ENCODE measurements at regions not wholly inside any gene's neighbourhood (a gene's known extent, or its start where the extent isn't known, plus 50 kb on each side); places are given as distances from the start of the nearest gene placed in this dataset.

DNA sequence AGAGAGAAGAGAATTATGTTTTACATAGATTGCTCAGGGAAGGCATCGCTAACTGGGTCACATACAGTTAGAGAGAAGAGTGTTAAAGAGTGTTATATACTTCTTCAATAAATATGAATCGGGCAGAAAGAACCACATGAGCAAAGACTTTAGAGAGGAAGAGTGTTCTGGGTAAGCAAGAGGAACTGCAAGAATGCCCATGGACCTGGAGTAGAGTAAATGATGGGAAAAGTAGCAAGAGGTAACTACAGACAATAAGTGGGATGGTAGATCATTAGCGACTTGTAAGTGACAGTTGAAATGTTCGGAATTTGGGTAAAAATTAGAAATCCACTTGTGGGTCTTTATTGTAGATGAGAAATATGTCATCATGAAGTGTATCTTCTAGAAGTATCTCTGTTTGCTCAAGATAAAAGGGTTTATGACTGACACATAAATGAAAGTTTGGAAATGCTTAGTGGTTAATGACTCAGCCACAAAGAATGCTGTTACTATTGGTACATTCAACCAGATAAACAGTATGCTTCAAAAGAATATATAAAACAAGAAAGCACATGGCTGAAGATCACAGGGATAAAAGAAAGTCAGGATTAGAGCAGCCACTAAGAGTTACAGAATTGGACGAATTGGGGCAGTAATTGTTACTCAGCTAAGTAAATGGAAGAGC lies 229.3 kb downstream of the CASP12 start:
- H3K36me3 Mint-ChIP-seq (ENCODE audit: insufficient read depth), result no peaks in the 10 kb centered on the region
- H3K4me3 Mint-ChIP-seq, result no peak overlapping the region
- peaks cover 11% of the 10 kb centered on the region for H3K4me1 Mint-ChIP-seq (ENCODE audit: low read depth)
- peak; percentile 94 to 97 for ATAC-seq
- H3K9me3 Mint-ChIP-seq, result peaks cover 8% of the 10 kb centered on the region
- no peaks in the 10 kb centered on the region for H3K27me3 Mint-ChIP-seq (ENCODE audit: low read depth)
- DNase-seq, result no peak

DNA sequence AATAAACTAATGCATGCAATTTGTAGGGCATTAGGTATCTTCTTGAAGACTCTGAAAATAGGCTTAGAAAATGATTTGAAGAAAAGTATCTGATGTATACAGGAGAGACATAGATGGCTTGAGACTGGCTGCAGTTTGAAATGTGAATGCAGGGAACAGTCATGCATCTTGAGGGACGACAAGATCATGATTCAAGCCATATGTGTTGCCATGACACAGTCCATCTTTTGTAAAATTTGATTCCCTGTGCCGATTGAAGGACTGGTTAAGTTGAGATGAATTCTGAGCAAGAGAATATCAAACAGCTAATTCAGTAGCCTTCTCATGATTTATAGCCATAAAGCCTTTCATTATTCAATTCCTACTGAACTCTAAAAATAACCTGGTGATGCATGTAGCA lies 231.6 kb downstream of the CASP12 start:
- Mint-ChIP-seq H3K27me3 (ENCODE audit: low read depth) (no peaks in the 10 kb centered on the region), H3K9me3 (peaks cover 4% of the 10 kb centered on the region), H3K4me3 (no peak overlapping the region), H3K4me1 (ENCODE audit: low read depth) (peaks cover 13% of the 10 kb centered on the region), H3K36me3 (ENCODE audit: insufficient read depth) (no peaks in the 10 kb centered on the region)
- DNase-seq, result no peak
- no peak for ATAC-seq

DNA sequence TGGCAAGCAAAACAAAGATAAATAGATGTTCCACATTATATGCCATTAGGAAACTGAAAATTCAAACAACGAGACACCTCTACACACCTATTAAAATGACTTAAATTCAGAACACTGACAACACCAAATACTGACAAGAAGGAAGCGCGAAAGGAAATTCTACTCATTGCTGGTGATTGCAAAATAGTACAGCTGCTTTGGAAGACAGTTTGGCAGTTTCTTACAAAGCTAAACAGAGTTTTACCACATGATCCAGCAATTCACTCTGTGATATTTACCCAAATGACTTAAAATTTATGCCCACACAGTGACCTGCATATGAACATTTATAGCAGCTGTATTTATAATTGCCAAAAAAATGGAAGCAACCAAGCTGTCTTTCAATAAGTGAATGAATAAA lies 232.6 kb downstream of the CASP12 start:
- peaks cover 4% of the 10 kb centered on the region for H3K9me3 Mint-ChIP-seq
- no peak overlapping the region for H3K4me3 Mint-ChIP-seq
- peaks cover 13% of the 10 kb centered on the region for H3K4me1 Mint-ChIP-seq (ENCODE audit: low read depth)

DNA sequence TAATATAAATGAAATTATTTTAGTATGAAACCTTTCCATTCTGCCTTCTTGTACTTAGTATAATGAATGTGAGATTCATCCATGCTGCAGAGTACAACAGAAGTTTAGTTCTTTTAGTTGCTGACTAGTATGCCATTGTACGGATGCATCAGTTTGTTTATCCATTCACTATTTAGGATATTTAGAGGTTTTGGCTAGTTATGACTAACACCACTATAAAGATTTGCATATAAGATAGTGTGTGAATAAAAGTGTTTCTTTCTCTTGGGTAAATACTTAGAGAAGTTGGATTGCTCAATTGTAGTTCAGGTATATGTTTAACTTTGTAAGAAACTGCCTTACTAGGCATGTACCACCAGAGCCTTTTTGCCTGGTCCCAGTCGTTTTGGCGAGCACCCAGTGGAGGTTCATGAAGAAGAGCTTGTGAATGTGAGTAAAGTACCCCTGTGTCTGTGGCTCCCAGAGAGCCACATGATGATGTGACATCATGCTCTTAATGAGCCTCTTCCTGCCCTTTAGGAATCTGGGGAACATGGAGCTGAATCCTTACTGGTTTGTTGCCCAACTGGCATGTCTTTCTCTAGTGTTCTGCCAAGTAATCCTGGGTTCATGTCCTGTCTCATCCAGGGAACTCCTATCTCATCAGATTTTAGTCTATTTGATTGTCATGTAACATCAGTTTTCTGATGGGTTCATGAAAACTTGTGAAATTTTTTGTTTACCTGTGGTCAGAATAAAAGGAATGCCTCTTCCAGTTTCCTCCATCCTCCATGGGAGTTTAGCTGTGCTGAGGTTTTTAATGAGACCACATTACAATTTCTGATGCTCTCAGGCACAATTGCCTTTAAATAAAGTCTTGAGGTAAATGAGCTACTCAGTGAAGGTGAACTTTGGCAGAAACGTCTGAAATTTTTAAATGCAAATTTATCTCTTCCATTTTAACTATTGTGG lies 234.8 kb downstream of the CASP12 start:
- no peak for DNase-seq
- Mint-ChIP-seq H3K9me3 (no peaks in the 10 kb centered on the region), H3K4me1 (ENCODE audit: low read depth) (peaks cover 4% of the 10 kb centered on the region), H3K27me3 (ENCODE audit: low read depth) (no peaks in the 10 kb centered on the region), H3K4me3 (no peak overlapping the region), H3K36me3 (ENCODE audit: insufficient read depth) (no peaks in the 10 kb centered on the region)
- ATAC-seq, result no peak

More for the DNA sequence above, 232.6 kb downstream of the CASP12 start:
- Mint-ChIP-seq H3K27me3 (ENCODE audit: low read depth) (no peaks in the 10 kb centered on the region), H3K36me3 (ENCODE audit: insufficient read depth) (no peaks in the 10 kb centered on the region)
- ATAC-seq (no peak), DNase-seq (no peak)

DNA sequence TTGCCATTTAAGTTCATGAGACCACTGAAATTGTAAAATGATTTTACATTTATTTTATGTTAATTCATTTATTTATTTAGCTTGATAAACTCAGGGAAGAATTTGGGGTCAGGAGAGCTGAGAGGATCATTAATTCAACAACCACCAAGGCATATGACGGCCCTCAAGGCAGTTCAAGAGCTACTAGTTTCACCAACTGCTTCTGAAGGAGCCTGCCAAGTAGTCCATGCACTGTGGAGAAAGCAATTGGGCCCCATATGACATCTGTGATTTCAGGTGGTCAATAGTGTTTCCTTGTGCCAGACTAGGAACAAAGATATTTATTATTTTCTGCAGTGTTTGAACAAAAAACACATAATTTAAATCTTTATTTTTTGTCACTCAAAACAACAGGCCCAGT lies 236.4 kb downstream of the CASP12 start:
- no peaks in the 10 kb centered on the region for H3K27me3 Mint-ChIP-seq (ENCODE audit: low read depth)
- no peak overlapping the region for H3K4me3 Mint-ChIP-seq
- peaks cover 4% of the 10 kb centered on the region for H3K4me1 Mint-ChIP-seq (ENCODE audit: low read depth)
- ATAC-seq, result no peak
- H3K9me3 Mint-ChIP-seq, result no peaks in the 10 kb centered on the region
- no peaks in the 10 kb centered on the region for H3K36me3 Mint-ChIP-seq (ENCODE audit: insufficient read depth)
- no peak for DNase-seq

DNA sequence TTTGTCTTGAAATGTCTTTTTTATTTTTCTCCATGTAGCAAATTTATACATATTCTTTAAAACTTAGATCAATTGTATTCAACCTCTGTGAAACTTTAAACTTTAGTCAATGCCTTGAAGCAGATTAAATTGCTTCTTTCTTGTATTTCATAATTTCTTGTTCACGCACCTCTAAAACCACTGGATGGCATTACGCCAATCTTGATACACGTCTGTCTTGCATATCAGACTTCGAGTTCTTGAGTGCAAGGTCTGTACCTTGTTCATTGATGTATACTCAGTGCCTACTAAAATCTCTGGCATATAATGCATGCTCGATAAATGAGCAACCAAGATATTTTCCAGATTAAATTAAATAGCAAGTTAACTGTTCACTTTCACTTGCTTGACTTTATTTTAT lies 236.8 kb downstream of the CASP12 start:
- DNase-seq, result no peak
- H3K9me3 Mint-ChIP-seq, result no peaks in the 10 kb centered on the region
- no peaks in the 10 kb centered on the region for H3K36me3 Mint-ChIP-seq (ENCODE audit: insufficient read depth)
- no peaks in the 10 kb centered on the region for H3K27me3 Mint-ChIP-seq (ENCODE audit: low read depth)
- no peak overlapping the region for H3K4me3 Mint-ChIP-seq
- H3K4me1 Mint-ChIP-seq (ENCODE audit: low read depth), result peaks cover 7% of the 10 kb centered on the region
- ATAC-seq, result no peak

DNA sequence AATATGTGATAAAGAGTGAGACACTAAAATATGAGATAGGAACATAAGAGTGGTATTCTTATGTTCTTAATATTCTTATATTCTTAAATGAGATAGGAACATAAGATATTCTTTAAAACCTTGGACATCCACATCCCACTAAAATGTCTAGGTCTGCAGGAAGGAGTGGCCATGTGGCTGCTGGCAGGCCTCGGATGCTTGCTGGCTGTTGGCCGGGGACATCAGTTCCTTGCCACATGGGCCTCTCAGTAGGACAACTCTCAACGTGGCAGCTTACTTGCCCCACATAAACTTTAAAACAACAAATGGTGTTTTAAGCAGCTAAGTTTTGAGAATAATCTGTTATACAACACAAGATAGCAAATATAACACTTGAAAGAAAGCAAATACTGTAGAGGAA lies 240.1 kb downstream of the CASP12 start:
- ATAC-seq (no peak), DNase-seq (no peak)
- Mint-ChIP-seq H3K9me3 (no peaks in the 10 kb centered on the region), H3K27me3 (ENCODE audit: low read depth) (no peaks in the 10 kb centered on the region), H3K4me3 (no peak overlapping the region), H3K4me1 (ENCODE audit: low read depth) (peaks cover 14% of the 10 kb centered on the region), H3K36me3 (ENCODE audit: insufficient read depth) (no peaks in the 10 kb centered on the region)

DNA sequence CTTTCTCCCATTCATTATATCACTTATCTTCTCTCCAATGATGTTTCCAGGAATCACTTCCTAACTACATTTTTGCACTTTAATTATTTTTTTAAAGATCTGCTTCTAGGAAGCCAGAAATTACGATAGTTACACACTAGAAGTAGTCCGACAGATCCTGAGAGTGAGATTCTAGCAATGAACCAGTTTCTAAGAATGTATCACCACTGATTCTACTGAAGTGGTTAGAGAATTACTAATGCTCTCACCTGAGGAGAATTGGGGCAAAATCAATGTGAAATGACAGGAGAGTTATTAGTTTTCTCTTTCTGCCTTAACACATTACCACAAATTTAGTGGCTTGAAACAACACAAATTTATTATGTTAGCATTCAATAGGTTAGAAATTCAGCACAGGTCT lies 241.2 kb downstream of the CASP12 start:
- Mint-ChIP-seq H3K4me1 (ENCODE audit: low read depth) (peaks cover 15% of the 10 kb centered on the region), H3K4me3 (no peak overlapping the region), H3K27me3 (ENCODE audit: low read depth) (no peaks in the 10 kb centered on the region), H3K9me3 (no peaks in the 10 kb centered on the region), H3K36me3 (ENCODE audit: insufficient read depth) (no peaks in the 10 kb centered on the region)
- DNase-seq, result no peak
- ATAC-seq, result peak; percentile 23 to 75

DNA sequence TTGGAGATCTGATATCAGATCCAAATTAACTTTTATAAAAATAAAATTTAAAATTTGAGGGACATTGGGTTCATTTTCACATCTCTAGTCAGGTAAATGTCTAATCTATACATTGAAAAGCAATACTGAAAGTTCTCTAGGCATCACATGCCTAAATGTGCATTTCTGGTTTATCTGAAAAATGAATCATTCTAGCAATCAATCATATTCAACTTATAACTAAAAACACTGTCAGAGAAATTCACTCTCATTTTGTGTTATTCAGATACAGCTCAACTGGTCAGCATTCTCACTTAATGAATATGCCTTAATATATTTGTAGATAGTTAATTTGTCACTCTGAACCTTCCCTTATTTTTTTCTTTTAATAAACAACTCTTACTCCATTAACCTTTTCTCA lies 243.2 kb downstream of the CASP12 start:
- DNase-seq (no peak), ATAC-seq (peak in 1 of 2 donors; percentile 10)
- Mint-ChIP-seq H3K4me3 (no peak overlapping the region), H3K9me3 (peaks cover 3% of the 10 kb centered on the region), H3K4me1 (ENCODE audit: low read depth) (peaks cover 15% of the 10 kb centered on the region), H3K27me3 (ENCODE audit: low read depth) (no peaks in the 10 kb centered on the region), H3K36me3 (ENCODE audit: insufficient read depth) (no peaks in the 10 kb centered on the region)

DNA sequence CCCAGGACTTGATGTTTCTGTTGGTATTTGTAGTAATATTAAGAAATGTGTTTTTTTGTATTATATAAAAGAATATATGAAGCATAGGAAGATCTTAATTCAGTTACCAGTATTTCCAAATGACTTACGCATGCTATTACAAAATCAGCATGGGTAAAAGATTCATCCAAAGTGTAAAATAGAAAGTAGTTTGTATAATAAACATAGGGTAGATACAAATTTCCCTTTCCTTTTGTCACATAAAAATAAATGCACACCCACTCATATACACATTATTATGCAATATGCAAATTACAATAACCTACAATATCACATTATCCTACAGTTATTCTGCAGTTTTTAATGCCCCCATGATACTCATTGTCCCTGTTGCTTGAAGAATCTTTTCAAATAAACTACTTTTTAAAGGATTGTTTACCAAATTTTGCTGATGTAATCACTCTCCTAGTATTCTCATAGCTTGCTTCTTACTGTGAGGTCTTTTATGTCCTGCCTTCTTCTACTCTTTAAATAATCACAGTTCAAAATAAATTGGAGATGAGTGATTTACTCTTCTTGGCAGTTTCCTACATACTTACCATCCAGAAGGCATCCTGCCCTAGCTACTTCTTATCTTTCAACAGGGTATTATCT lies 244.0 kb downstream of the CASP12 start:
- no peak for ATAC-seq
- Mint-ChIP-seq H3K9me3 (peaks cover 7% of the 10 kb centered on the region), H3K36me3 (ENCODE audit: insufficient read depth) (no peaks in the 10 kb centered on the region), H3K4me1 (ENCODE audit: low read depth) (peaks cover 17% of the 10 kb centered on the region), H3K27me3 (ENCODE audit: low read depth) (no peaks in the 10 kb centered on the region), H3K4me3 (no peak overlapping the region)
- DNase-seq, result no peak

DNA sequence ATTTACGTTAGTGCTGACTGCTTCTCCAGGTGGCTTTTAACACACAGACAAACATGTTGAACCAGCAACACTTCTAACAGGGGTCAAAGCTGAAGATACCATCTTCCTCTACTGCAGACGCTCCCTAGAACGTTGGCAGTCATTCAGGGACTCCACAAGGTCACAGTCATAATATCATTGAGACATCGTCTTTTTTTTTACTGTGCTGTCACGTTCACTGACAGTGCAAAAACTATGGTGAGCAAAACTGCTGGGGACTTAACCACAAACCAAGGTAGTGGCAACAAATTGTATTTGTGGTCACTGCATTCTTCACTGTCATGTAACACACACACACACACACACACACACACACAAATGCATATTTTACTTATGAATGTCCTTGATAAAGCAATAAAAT lies 244.9 kb downstream of the CASP12 start:
- ATAC-seq (peak; percentile 34 to 56), DNase-seq (no peak)
- peaks cover 7% of the 10 kb centered on the region for H3K9me3 Mint-ChIP-seq
- H3K36me3 Mint-ChIP-seq (ENCODE audit: insufficient read depth), result no peaks in the 10 kb centered on the region
- H3K4me3 Mint-ChIP-seq, result no peak overlapping the region
- H3K27me3 Mint-ChIP-seq (ENCODE audit: low read depth), result no peaks in the 10 kb centered on the region
- peaks cover 20% of the 10 kb centered on the region for H3K4me1 Mint-ChIP-seq (ENCODE audit: low read depth)

DNA sequence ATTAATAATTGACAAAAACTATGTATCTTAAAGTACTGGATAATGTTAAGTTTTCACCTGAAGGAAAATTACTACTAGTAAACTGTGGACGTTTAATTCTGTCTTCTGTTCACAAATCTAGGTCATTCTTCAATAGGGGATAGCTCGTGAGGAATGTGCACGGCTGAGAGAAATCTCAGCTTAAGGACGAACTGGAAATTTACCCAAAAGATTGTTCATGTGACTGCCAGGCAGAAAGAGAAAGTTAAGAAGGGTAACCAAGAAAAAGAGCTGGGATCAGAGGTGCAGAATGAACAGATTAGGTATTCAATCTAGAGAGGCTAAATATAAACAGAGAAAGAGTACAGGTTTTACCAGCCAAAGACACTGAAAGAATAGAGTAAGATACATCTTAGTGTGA lies 245.3 kb downstream of the CASP12 start:
- no peak for ATAC-seq
- Mint-ChIP-seq H3K27me3 (ENCODE audit: low read depth) (no peaks in the 10 kb centered on the region), H3K36me3 (ENCODE audit: insufficient read depth) (no peaks in the 10 kb centered on the region), H3K4me1 (ENCODE audit: low read depth) (peaks cover 20% of the 10 kb centered on the region), H3K9me3 (peaks cover 7% of the 10 kb centered on the region), H3K4me3 (no peak overlapping the region)
- DNase-seq, result no peak

DNA sequence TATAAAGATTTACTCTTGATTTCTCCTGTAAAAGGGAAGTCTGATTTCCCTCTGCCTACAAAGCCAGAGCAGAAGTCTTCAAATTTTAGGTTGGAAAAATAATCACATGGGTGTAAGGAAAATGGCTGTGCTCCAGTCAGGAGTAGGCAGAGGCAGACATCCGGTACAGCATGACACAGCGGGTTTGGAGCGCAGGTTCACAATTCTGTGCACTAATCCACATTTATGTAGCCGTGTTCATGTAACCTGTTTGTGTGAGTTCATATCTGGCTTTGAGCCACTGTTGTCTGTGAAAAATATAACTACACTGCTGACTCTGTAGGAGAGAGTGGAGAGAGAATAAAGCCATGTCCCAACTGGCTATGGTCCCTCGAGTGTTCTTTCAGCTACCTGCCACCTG lies 248.0 kb downstream of the CASP12 start:
- DNase-seq (no peak), ATAC-seq (no peak)
- Mint-ChIP-seq H3K9me3 (peaks cover 7% of the 10 kb centered on the region), H3K36me3 (ENCODE audit: insufficient read depth) (no peaks in the 10 kb centered on the region), H3K27me3 (ENCODE audit: low read depth) (no peaks in the 10 kb centered on the region), H3K4me1 (ENCODE audit: low read depth) (peaks cover 19% of the 10 kb centered on the region), H3K4me3 (no peak overlapping the region)

DNA sequence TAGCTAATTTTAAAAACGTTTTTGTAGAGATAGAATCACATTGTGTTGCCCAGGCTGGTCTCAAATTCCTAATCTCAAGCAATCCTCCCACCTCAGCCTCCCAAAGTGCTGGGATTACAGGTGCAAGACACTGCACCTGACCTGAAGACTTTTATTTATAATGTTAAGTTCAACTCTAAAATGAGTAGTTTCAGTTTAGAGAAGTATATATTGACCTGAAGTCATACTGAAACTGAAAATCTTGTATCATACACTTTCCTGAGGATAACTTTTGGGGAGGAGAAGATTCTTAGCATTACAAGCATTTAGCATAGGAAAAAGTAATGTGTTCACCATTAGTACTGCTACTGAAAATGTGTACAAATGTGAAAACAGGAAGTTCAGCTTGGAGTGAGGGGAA lies 249.3 kb downstream of the CASP12 start:
- H3K27me3 Mint-ChIP-seq (ENCODE audit: low read depth), result no peaks in the 10 kb centered on the region
- no peaks in the 10 kb centered on the region for H3K36me3 Mint-ChIP-seq (ENCODE audit: insufficient read depth)
- peaks cover 7% of the 10 kb centered on the region for H3K9me3 Mint-ChIP-seq
- no peak overlapping the region for H3K4me3 Mint-ChIP-seq
- ATAC-seq (no peak), DNase-seq (no peak)
- peaks cover 17% of the 10 kb centered on the region for H3K4me1 Mint-ChIP-seq (ENCODE audit: low read depth)

Data from activated T-cell treated with anti-CD3 and anti-CD28 coated beads, Interleukin-2, amount 50 U/mL, for 4 hours (primary cell).